Kidney (tissue), 13 donors: ENCODE measurements at regions not wholly inside any gene's neighbourhood (a gene's known extent, or its start where the extent isn't known, plus 50 kb on each side); places are given as distances from the start of the nearest gene placed in this dataset.

ENCODE experiments used
- DNase-seq, 5 donors: peaks; one replicate each; pipeline ENCODE4 v3.0.0-alpha.2; 2013 to 2020
- FAIRE-seq: peaks from 2 replicates; lab custom pipeline; 2012; peaks lifted over from hg19 to GRCh38; lab: Jason Lieb, UNC
- H3K27ac ChIP-seq, 2 donors: one replicate each; pipeline ENCODE4 v1.7.0; 2013; ENCODE audit warnings: low read depth in 2 of 2, low read length in 2 of 2, inconsistent platforms in 1 of 2
- H3K27me3 ChIP-seq: one replicate; pipeline ENCODE4 v1.7.1; 2013; ENCODE audit warnings: low read length, inconsistent platforms; ENCODE audit not compliant: control insufficient read depth, insufficient read depth
- H3K36me3 ChIP-seq, 3 donors: one replicate each; pipeline versions ENCODE4 v1.7.0 to v1.7.1; 2013; ENCODE audit warnings: low read length in 3 of 3, control low read depth in 1 of 3, inconsistent platforms in 1 of 3; ENCODE audit not compliant: insufficient read depth in 3 of 3, control insufficient read depth in 2 of 3
- H3K4me1 ChIP-seq, 3 donors: one replicate each; pipeline versions ENCODE4 v1.7.0 to v1.7.1; 2013; ENCODE audit warnings: low read length in 3 of 3, inconsistent platforms in 1 of 3, low read depth in 1 of 3; ENCODE audit not compliant: control insufficient read depth in 2 of 3, insufficient read depth in 2 of 3
- H3K4me3 ChIP-seq, 3 donors: one replicate each; pipeline versions ENCODE4 v1.7.0 to v1.8.1; 2013; ENCODE audit warnings: low read length in 3 of 3, control low read depth in 1 of 3, inconsistent platforms in 1 of 3
- H3K9ac ChIP-seq, 3 donors: one replicate each; pipeline versions ENCODE4 v1.7.0 to v1.7.1; 2013; ENCODE audit warnings: low read length in 3 of 3, control low read depth in 1 of 3, inconsistent platforms in 1 of 3
- H3K9me3 ChIP-seq, 3 donors: one replicate each; pipeline versions ENCODE4 v1.7.0 to v1.7.1; 2013; ENCODE audit warnings: low read length in 3 of 3, control low read depth in 1 of 3, inconsistent platforms in 1 of 3; ENCODE audit not compliant: control insufficient read depth in 2 of 3, insufficient read depth in 1 of 3
- intact Hi-C: fragments of 100-400 bp; cut with DNase I; formaldehyde crosslinking; loops from one replicate; pipeline ENCODE4 v1.11.1; 2022
- TF ChIP-seq, protein P1 (sequence below): IDR thresholded peaks from 3 replicates; pipeline ENCODE4 v1.5.1; 2012; ENCODE audit warnings: mild to moderate bottlenecking, moderate library complexity, borderline replicate concordance; ENCODE audit not compliant: insufficient read depth; ENCODE audit errors: extremely low read depth
- donor health status: control.
- donor health status: control.
- donor health status: control.
- donor health status: control.
- donor health status: control.
- donor health status: DM: yes; HTN: yes; CAD: no.
- donor health status: Normal renal cell carcinoma (clear cell type).

GRCh38 chr12:19657732-19658130, 218.4 kb downstream of the AEBP2 start:
- FAIRE-seq: no peak
- H3K27me3 ChIP-seq: no peaks in the 10 kb centered on the region
- intact Hi-C loops: no loop called here

DNA sequence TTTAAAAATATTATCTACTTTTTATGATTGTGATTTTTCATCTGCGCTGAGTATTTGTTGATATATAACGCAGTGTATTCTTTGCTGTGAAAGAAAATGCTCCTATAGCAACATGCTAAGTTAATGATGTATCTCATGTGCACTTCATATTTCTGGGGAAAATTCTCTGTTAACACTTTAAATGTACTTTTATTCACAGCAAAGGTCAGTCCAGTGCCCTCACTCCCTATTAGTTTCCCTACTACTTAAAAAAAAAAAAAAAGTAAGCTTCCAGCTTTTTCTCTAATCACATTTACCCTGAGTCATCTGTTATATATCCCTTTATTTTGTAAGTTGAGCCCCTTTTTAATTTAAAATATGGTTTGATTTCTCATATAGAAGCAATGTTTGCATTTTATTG, 219.8 kb downstream of the AEBP2 start:
- intact Hi-C loops: no loop called here
- TF ChIP-seq, protein P1, sequence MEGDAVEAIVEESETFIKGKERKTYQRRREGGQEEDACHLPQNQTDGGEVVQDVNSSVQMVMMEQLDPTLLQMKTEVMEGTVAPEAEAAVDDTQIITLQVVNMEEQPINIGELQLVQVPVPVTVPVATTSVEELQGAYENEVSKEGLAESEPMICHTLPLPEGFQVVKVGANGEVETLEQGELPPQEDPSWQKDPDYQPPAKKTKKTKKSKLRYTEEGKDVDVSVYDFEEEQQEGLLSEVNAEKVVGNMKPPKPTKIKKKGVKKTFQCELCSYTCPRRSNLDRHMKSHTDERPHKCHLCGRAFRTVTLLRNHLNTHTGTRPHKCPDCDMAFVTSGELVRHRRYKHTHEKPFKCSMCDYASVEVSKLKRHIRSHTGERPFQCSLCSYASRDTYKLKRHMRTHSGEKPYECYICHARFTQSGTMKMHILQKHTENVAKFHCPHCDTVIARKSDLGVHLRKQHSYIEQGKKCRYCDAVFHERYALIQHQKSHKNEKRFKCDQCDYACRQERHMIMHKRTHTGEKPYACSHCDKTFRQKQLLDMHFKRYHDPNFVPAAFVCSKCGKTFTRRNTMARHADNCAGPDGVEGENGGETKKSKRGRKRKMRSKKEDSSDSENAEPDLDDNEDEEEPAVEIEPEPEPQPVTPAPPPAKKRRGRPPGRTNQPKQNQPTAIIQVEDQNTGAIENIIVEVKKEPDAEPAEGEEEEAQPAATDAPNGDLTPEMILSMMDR: no peak
- no peaks in the 10 kb centered on the region for H3K27me3 ChIP-seq
- H3K4me1 ChIP-seq: no peaks in the 10 kb centered on the region
- no peak overlapping the region for H3K4me3 ChIP-seq
- no peaks in the 10 kb centered on the region for H3K9me3 ChIP-seq
- no peak overlapping the region for H3K27ac ChIP-seq
- DNase-seq: no peak
- FAIRE-seq: no peak
- no peaks in the 10 kb centered on the region for H3K36me3 ChIP-seq
- H3K9ac ChIP-seq: no peak overlapping the region

More at GRCh38 chr12:19657732-19658130, 218.4 kb downstream of the AEBP2 start:
- Histone ChIP-seq H3K27ac (no peak overlapping the region), H3K9me3 (no peaks in the 10 kb centered on the region), H3K9ac (no peak overlapping the region), H3K36me3 (no peaks in the 10 kb centered on the region), H3K4me1 (no peaks in the 10 kb centered on the region), H3K4me3 (no peak overlapping the region)
- TF ChIP-seq, protein P1: no peak
- DNase-seq: no peak

- Histone ChIP-seq H3K27me3 (no peaks in the 10 kb centered on the region), H3K9ac (no peak overlapping the region), H3K4me1 (no peaks in the 10 kb centered on the region), H3K4me3 (no peak overlapping the region), H3K9me3 (no peaks in the 10 kb centered on the region), H3K27ac (no peak overlapping the region), H3K36me3 (no peaks in the 10 kb centered on the region)
- TF ChIP-seq, protein P1: no peak
- FAIRE-seq (no peak), DNase-seq (no peak)
- intact Hi-C loops: no loop called here
These were observed 220.2 kb downstream of the AEBP2 start for GRCh38 chr12:19659501-19659900.
